HepG2 (cell line): ENCODE measurements at regions not wholly inside any gene's neighbourhood (a gene's known extent, or its start where the extent isn't known, plus 50 kb on each side); places are given as distances from the start of the nearest gene placed in this dataset.

Experiments
- ATAC-seq: fragments of 200-7000 bp; cut with Tn5 transposase; 3 replicates; pipeline ENCODE4 v1.9.1; 2020; ENCODE audit warnings: mild to moderate bottlenecking, moderate library complexity
- BruUV-seq: library from RNA; stranded (reverse); fragments of 400-500 nt; replicated peaks from 2 replicates; lab custom pipeline; 2021; lab: Mats Ljungman, UMichigan
- CTCF ChIA-PET: fragments of 300-600 bp; formaldehyde crosslinking; extraction: SDS; loops from one replicate; lab custom pipeline; 2021; ENCODE audit warnings: low total read pairs, inconsistent platforms, low intra/inter-chr PET ratio; lab: Yijun Ruan, JAX
- POLR2A ChIA-PET: fragments of 350-600 bp; sonication (Branson Sonifier 250); formaldehyde crosslinking; loops from one replicate; lab custom pipeline; 2020; ENCODE audit warnings: antibody characterized with exemption, inconsistent platforms; lab: Yijun Ruan, JAX
- DNase-seq: peaks from one replicate; pipeline ENCODE4 v3.0.0-alpha.2; 2015; ENCODE audit warnings: low spot score
- FAIRE-seq: peaks from 3 replicates; lab custom pipeline; 2011; peaks lifted over from hg19 to GRCh38; lab: Jason Lieb, UNC
- H2AFZ ChIP-seq: one replicate; pipeline ENCODE4 v1.6.1; 2011; ENCODE audit warnings: low read length, inconsistent platforms
- H3K27ac ChIP-seq: fragments of 300-600 bp; 3 replicates; pipeline ENCODE4 v1.8.0; 2011; ENCODE audit warnings: mixed run types, mild to moderate bottlenecking, mixed read lengths, low read length, inconsistent platforms; ENCODE audit not compliant: insufficient read depth; ENCODE audit errors: extremely low read length
- H3K27me3 ChIP-seq, 2 experiments: fragments of 200-600 bp in 1 of 2; 2 replicates in 1 of 2; 3 replicates in 1 of 2; pipeline versions ENCODE4 v1.6.0 to v1.8.0; 2011; ENCODE audit warnings: low read length in 2 of 2, mild to moderate bottlenecking in 2 of 2, moderate library complexity in 2 of 2, inconsistent platforms in 1 of 2; ENCODE audit not compliant: insufficient read depth in 2 of 2, control insufficient read depth in 1 of 2
- H3K36me3 ChIP-seq, 2 experiments: fragments of 200-600 bp in 1 of 2; replicated peaks in 1 of 2; 2 replicates in 1 of 2; 3 replicates in 1 of 2; pipeline versions ENCODE4 v1.5.1 to v1.8.0; 2011; ENCODE audit warnings: low read length in 2 of 2, inconsistent platforms in 1 of 2; ENCODE audit not compliant: insufficient read depth in 2 of 2, control insufficient read depth in 1 of 2
- H3K4me1 ChIP-seq: 2 replicates; pipeline ENCODE4 v1.5.1; 2012; ENCODE audit warnings: low read length, inconsistent platforms; ENCODE audit not compliant: insufficient read depth
- H3K4me2 ChIP-seq: 2 replicates; pipeline ENCODE4 v1.6.0; 2011; ENCODE audit warnings: low read depth, low read length, inconsistent platforms
- H3K4me3 ChIP-seq, 3 experiments: fragments of 200-600 bp in 1 of 3; sonication (generic), shearing (Covaris generic) in 1 of 3; replicated peaks in 1 of 3; 2 replicates each; pipeline ENCODE4 v1.5.1; 2011 to 2016; ENCODE audit warnings: low read length in 3 of 3, inconsistent platforms in 2 of 3, low read depth in 2 of 3, mild to moderate bottlenecking in 2 of 3, control low read depth in 1 of 3, mixed read lengths in 1 of 3; ENCODE audit not compliant: insufficient read depth in 1 of 3
- H3K79me2 ChIP-seq: one replicate; pipeline ENCODE4 v1.6.1; 2011; ENCODE audit warnings: low read length, inconsistent platforms; ENCODE audit not compliant: insufficient read depth
- H3K9ac ChIP-seq: 2 replicates; pipeline ENCODE4 v1.6.0; 2011; ENCODE audit warnings: mild to moderate bottlenecking, low read depth, low read length, inconsistent platforms; ENCODE audit not compliant: insufficient read depth
- H3K9me3 ChIP-seq: 2 replicates; pipeline ENCODE4 v1.5.1; 2012; ENCODE audit warnings: mild to moderate bottlenecking, low read length
- H4K20me1 ChIP-seq: 2 replicates; pipeline ENCODE4 v1.6.0; 2011; ENCODE audit warnings: inconsistent platforms, mild to moderate bottlenecking, low read length, moderate library complexity; ENCODE audit not compliant: insufficient read depth
- ATF1 ChIP-seq: IDR thresholded peaks from 2 replicates; pipeline ENCODE4 v1.6.1; 2016; ENCODE audit warnings: mild to moderate bottlenecking, control low read depth
- CAMTA2 ChIP-seq: sonication (generic); formaldehyde crosslinking; IDR thresholded peaks from 2 replicates; pipeline ENCODE4 v1.4.0; 2020; ENCODE audit warnings: mild to moderate bottlenecking, missing genetic modification reagents, borderline replicate concordance
- CBX1 ChIP-seq: IDR thresholded peaks from one replicate; pipeline ENCODE4 v1.6.1; 2016; ENCODE audit warnings: antibody characterized with exemption, low read depth
- IKZF4 ChIP-seq: sonication (generic); formaldehyde crosslinking; IDR thresholded peaks from 2 replicates; pipeline ENCODE4 v1.5.1; 2020; ENCODE audit warnings: borderline replicate concordance, mild to moderate bottlenecking, low read depth, missing genetic modification reagents; ENCODE audit errors: not compliant biosample characterization
- IKZF5 ChIP-seq: IDR thresholded peaks from 2 replicates; pipeline ENCODE4 v1.6.1; 2018; ENCODE audit warnings: missing genetic modification reagents, mild to moderate bottlenecking, missing compliant biosample characterization
- IRF9 ChIP-seq: sonication (generic); formaldehyde crosslinking; IDR thresholded peaks from 2 replicates; pipeline ENCODE4 v1.8.0; 2022; ENCODE audit warnings: missing genetic modification reagents, mild to moderate bottlenecking, borderline replicate concordance
- MXD4 ChIP-seq: IDR thresholded peaks from 2 replicates; pipeline ENCODE4 v1.6.1; 2016; ENCODE audit warnings: mild to moderate bottlenecking, missing biosample characterization, missing genetic modification reagents
- NFE2 ChIP-seq: sonication (generic); formaldehyde crosslinking; IDR thresholded peaks from 2 replicates; pipeline ENCODE4 v1.4.0; 2020; ENCODE audit warnings: missing genetic modification reagents
- NR1H2 ChIP-seq: sonication (generic); formaldehyde crosslinking; IDR thresholded peaks from 2 replicates; pipeline ENCODE4 v1.8.1; 2022; ENCODE audit warnings: low read depth, missing genetic modification reagents, borderline replicate concordance
- RARA ChIP-seq: IDR thresholded peaks from 2 replicates; pipeline ENCODE4 v1.6.1; 2016; ENCODE audit warnings: missing genetic modification reagents, missing compliant biosample characterization
- RNF219 ChIP-seq: sonication (generic); formaldehyde crosslinking; IDR thresholded peaks from 2 replicates; pipeline ENCODE4 v1.5.0; 2020; ENCODE audit warnings: mild to moderate bottlenecking, missing genetic modification reagents
- SIN3B ChIP-seq: fragments of 150-350 bp; IDR thresholded peaks from 2 replicates; pipeline ENCODE4 v1.6.1; 2014; ENCODE audit warnings: low read length
- THYN1 ChIP-seq: sonication (generic); formaldehyde crosslinking; IDR thresholded peaks from 2 replicates; pipeline ENCODE4 v1.8.1; 2023; ENCODE audit warnings: low read depth, mild to moderate bottlenecking, moderate library complexity, missing genetic modification reagents, borderline replicate concordance
- ZFP41 ChIP-seq: sonication (generic); formaldehyde crosslinking; IDR thresholded peaks from 2 replicates; pipeline ENCODE4 v1.4.0; 2020; ENCODE audit warnings: mild to moderate bottlenecking, missing genetic modification reagents, borderline replicate concordance
- ZNF326 ChIP-seq: sonication (generic); formaldehyde crosslinking; IDR thresholded peaks from 2 replicates; pipeline ENCODE4 v1.4.0; 2020; ENCODE audit warnings: missing genetic modification reagents, borderline replicate concordance
- ZNF350 ChIP-seq: sonication (generic); formaldehyde crosslinking; IDR thresholded peaks from 2 replicates; pipeline ENCODE4 v1.4.0; 2020; ENCODE audit warnings: mild to moderate bottlenecking, low read depth, missing genetic modification reagents, borderline replicate concordance
- ZNF773 ChIP-seq: sonication (generic); formaldehyde crosslinking; IDR thresholded peaks from 2 replicates; pipeline ENCODE4 v1.4.0; 2020; ENCODE audit warnings: missing genetic modification reagents, borderline replicate concordance
- WGBS: methylation state at CpG from one replicate; pipeline ENCODE4 v1.1.6; 2017; ENCODE audit warnings: low lambda C conversion rate; 5-methylcytosine and 5-hydroxymethylcytosine counted together
- in situ Hi-C: cut with HindIII; loops from 2 replicates; pipeline ENCODE4 v1.10.0; 2017; ENCODE audit warnings: low pct_unique_long_range_greater_than_20kb; ENCODE audit not compliant: extremely low pct_ligation_motif_present
- intact Hi-C: fragments of 100-400 bp; cut with micrococcal nuclease; formaldehyde crosslinking; loops from one replicate; pipeline ENCODE4 v1.10.0; 2022; ENCODE audit not compliant: unreplicated experiment

GRCh38 chr4:28451346-28451745 lies 1590.7 kb downstream of the STIM2 start (continued):
- TF ChIP-seq RNF219 (CRISPR knock-in tag) = no peak
- no peak for TF ChIP-seq CBX1
- TF ChIP-seq IKZF4 (CRISPR knock-in tag) = no peak
- TF ChIP-seq THYN1 = no peak
- TF ChIP-seq RARA (CRISPR knock-in tag) = no peak
- no peak for TF ChIP-seq NR1H2 (CRISPR knock-in tag)
- no peak for TF ChIP-seq CAMTA2 (CRISPR knock-in tag)
- TF ChIP-seq ZNF326 (CRISPR knock-in tag) = no peak
- no peak for TF ChIP-seq NFE2 (CRISPR knock-in tag)

- Histone ChIP-seq H3K27ac (no peak overlapping the region), H3K79me2 (no peaks in the 10 kb centered on the region), H3K36me3 (no peaks in the 10 kb centered on the region), H3K4me2 (no peak overlapping the region), H3K9ac (no peak overlapping the region), H3K27me3 (no peaks in the 10 kb centered on the region), H3K4me3 (no peak overlapping the region), H2AFZ (no peak overlapping the region), H3K9me3 (peaks cover 61% of the 10 kb centered on the region), H3K4me1 (no peaks in the 10 kb centered on the region), H4K20me1 (no peaks in the 10 kb centered on the region)
- POLR2A ChIA-PET = no interaction called here
- ATAC-seq (no peak), FAIRE-seq (no peak), DNase-seq (no peak)
- BruUV-seq = no TSS peak
- WGBS = 6% methylated on average over 7 of the region's 7 CpGs
- in situ Hi-C loops (no loop called here), intact Hi-C loops (no loop called here)
- CTCF ChIA-PET = no interaction called here
- TF ChIP-seq MXD4 (CRISPR knock-in tag) = no peak
- no peak for TF ChIP-seq IKZF5
- TF ChIP-seq ATF1 (CRISPR knock-in tag) = no peak
- no peak for TF ChIP-seq CAMTA2 (CRISPR knock-in tag)
- TF ChIP-seq ZFP41 (CRISPR knock-in tag) = no peak
- no peak for TF ChIP-seq SIN3B
- TF ChIP-seq ZNF773 (CRISPR knock-in tag) = no peak
- TF ChIP-seq IRF9 = no peak
- TF ChIP-seq ZNF326 (CRISPR knock-in tag) = no peak
- no peak for TF ChIP-seq ZNF350 (CRISPR knock-in tag)
Measured at GRCh38 chr4:28462766-28463700, 1602.4 kb downstream of the STIM2 start.
